G401 (cell line): ENCODE measurements at regions not wholly inside any gene's neighbourhood (a gene's known extent, or its start where the extent isn't known, plus 50 kb on each side); places are given as distances from the start of the nearest gene placed in this dataset.

Experiments
- DNase-seq: peaks from one replicate; pipeline ENCODE4 v3.0.0-alpha.2; 2015; ENCODE audit warnings: low spot score
- in situ Hi-C: cut with HindIII; loops from 2 replicates; pipeline ENCODE4 v1.10.0; 2016; ENCODE audit warnings: low sequenced_read_pairs, mixed read lengths

DNA sequence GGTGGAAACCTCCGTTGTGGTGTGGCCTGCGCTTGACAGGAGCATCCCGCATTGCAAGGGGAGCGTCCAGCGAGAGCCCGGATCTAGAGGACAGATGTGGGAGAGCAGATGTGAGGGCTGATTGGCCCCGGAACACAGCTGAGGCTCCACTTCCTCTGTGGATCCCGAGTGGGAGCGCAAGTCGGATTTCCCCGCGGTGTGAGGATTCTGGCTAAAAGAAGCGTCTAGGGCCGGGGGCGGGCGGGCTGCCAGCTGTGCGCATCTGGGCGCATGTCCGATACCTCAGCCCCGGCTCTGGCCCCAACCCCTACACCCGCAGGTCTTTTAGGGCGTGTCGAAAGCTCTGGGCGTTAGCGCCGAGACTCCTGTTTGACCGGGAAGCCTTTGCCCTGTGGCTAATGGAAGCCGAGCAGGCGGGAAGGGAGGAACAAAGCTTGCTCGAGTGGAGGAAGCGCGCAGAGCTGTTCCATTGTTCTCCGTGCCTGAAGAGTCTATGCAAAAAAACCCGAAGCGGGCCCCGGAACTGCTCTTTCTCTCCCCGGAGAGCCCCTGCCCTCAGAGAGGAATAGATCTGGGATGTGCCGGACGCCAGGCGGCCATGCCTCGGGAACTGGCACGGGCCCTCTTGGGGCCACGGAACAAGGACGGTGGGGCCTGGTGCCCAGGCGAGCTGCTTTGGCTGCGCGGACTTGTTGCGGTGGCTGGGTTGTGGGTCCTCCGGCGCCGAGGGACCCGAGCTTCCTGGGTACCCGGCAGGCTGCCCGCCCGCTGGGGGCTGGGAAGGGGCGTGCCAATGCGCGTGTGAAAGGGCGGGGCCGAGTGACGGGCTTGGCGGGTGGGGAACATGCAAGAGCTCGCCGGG is 111.1 kb downstream of the NAV1 start:
- peak; percentile 37 for DNase-seq
- in situ Hi-C loops, result no loop called here

GRCh38 chr1:201650623-201650933 is 111.7 kb downstream of the NAV1 start:
- in situ Hi-C loops, result no loop called here
- no peak for DNase-seq

GRCh38 chr1:201652181-201652580 is 113.3 kb downstream of the NAV1 start:
- no peak for DNase-seq
- in situ Hi-C loops, result no loop called here

DNA sequence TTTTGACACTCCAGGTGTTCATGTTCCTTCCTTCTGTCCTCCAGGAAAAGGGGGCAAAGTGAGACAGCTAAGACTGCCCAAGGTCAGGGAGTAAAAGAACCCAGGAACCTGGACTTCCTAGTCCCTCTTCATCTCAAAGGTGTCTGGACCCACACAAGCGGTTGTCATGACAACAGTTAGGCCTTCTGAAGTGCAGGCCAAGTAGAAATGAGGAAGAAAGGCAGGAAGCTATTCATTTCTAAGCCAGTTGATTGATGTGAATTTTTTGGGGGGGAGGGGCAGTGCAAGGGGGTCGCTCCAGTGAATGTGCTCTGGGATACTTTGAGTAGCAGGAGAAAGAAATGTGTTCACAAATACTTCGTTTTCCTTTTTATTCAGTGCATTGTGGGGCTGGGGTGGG is 114.3 kb downstream of the NAV1 start:
- in situ Hi-C loops, result no loop called here
- DNase-seq, result no peak

GRCh38 chr1:201653883-201654282 is 115.0 kb downstream of the NAV1 start:
- in situ Hi-C loops, result no loop called here
- DNase-seq, result no peak

DNA sequence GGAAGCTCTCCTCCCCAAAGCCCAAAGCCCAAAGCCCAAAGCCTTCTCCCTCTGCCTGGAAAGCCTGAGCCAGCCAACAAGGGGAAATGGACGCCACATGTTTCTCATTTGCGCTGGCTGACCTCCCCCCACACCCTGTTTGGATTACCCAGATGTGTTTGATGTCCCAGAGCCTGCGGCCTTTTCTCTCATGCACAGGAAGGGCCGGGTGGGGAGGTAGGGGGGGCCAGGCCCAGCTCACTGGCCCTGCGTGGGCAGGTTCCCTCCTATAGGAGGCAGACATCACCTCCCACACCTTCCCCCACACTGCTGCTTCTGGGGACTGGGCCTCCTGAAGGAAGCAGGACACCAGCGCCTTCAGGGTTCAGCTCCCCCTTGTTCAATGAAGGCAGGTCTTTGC is 116.3 kb downstream of the NAV1 start:
- no peak for DNase-seq
- in situ Hi-C loops, result no loop called here

GRCh38 chr1:201655910-201656309 is 117.0 kb downstream of the NAV1 start:
- DNase-seq, result no peak
- in situ Hi-C loops, result no loop called here

GRCh38 chr1:201656311-201657032 is 117.5 kb downstream of the NAV1 start:
- no peak for DNase-seq
- in situ Hi-C loops, result no loop called here

DNA sequence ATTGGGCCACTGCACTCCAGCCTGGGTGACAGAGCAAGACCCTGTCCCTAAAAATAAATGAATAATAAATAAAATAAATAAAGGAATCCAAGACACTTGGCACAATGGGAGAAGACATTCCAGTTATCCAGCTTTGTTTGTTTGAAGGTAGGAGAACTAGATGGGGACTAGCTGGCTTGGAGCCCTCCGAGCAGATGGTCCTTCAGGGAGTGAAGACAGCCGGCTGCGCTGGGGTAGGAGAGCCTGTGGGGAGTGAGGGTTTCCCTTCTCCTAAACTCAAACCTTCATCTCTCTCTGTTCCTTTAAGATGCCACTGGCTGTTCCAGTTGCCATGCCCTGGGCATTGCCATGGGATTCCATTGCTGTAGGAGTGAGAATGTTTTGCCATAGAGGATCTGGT is 120.6 kb downstream of the NAV1 start:
- in situ Hi-C loops, result no loop called here
- peak; percentile 77 for DNase-seq

DNA sequence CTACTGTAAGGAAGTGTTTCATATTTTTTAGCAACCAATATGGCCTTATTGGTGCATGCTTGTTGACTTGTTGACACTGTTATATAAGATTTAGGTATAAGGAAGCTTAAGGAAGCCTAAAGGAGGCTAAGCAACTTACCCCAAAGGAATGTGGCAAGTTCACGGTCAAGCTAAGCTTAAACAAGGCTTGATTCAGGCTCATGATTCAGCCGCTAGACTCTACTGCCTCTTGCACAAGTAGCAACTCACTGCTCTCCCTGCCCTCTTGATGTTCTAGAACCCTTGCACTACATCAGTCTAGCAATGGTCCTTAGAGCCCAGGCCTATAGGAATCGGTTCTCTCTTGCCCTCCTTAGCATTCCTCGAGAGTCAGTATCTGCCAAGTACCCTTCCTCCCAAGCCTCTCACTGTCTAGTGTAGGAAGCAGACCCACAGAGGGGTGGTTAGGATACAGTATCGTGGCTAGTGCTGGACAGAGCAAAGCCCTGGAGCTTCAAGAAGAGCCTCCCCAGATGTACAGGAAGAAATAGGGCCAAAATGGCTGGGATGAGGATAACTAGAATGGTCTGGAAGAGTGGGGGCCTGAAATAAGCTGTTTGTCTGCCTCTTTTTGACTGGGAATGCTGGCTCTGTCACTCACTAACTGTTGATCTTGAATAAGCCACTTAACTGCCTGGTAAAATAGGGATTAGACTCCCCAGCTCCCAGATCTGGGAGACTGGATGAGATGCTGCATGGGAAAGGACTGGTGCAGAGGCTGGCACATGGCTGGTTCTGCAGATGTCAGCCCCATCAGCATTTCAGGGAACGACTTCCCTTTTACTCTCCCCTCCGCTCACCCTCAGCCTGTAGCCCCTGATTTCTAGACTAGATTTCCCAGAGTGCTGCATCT is 122.2 kb downstream of the NAV1 start:
- in situ Hi-C loops, result no loop called here
- no peak for DNase-seq

GRCh38 chr1:201661823-201662359 is 123.0 kb downstream of the NAV1 start:
- in situ Hi-C loops, result no loop called here

GRCh38 chr1:201662646-201663045 is 123.7 kb downstream of the NAV1 start:
- in situ Hi-C loops, result no loop called here
- no peak for DNase-seq

More at GRCh38 chr1:201661823-201662359, 123.0 kb downstream of the NAV1 start:
- DNase-seq, result no peak

DNA sequence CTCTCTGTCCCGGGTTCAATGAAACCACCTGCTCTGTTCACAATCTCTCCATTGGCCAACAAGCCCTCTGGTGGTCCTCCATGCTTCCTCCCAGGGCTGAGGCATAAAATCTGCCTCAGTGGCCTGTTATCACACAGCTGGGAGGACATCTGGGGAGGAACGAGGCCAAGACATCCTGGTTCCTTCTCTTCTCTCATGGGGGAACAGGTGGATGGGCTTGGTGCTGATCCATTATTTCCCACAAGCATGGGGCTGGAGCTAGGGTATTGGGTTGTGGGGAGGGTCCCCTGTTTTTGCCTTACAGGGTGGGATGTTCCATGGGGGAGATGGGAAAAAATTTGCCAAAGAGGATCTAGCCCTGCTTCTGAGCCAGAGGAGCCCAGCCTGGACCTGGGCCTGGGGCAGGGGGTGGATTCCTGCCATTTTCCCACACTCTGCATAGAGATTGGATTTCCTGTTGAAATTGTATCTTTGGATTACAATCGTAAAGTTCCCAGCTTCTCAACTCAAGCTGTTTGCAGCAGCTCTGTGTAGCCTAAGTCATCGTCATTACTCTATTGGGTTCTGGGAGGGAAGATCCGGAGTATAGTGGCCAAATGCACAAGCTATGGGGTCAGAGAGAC is 124.7 kb downstream of the NAV1 start:
- in situ Hi-C loops, result no loop called here

GRCh38 chr1:201665036-201665435 is 126.1 kb downstream of the NAV1 start:
- in situ Hi-C loops, result no loop called here
- peak; percentile 22 for DNase-seq

More for the DNA sequence above, 124.7 kb downstream of the NAV1 start:
- DNase-seq, result no peak

DNA sequence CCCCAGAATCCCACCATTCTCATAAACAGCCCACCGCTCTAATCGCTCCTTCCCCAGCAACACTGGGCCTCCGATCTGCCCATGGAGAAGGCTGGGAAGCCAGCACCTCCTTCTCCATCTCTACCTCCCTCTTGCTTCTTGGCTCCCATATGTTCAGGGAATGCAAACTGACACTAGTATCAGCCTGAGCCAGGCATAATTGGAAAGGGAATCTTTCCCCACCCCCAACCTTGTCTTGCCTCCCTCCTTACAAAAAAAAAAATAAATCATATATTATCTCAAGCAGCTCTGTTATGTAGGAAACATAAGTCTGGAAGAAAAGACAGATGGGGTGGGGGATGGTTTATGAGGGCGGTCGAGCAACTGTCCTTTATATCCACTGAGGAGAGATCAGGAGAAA is 127.2 kb downstream of the NAV1 start:
- in situ Hi-C loops, result no loop called here
- DNase-seq, result no peak

DNA sequence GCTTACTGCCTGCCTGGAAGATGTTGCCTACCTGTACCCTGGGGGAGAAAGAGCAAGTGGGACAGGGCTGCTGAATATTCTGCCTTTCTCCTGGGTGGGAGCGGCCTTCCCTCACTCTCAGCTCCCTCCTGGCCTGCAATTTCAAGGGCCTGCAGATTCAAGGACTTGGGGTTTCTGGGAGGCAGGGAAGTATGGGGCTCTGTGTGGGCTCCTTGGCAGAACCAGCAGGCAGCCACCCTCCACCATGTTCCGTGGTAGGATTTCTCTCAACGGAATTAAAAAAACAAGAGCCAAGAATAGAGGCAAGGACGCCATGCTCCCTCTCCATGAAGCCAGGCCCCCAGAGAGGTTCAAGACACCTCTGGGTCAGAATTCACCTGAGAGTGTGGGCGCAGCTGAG is 127.7 kb downstream of the NAV1 start:
- no peak for DNase-seq
- in situ Hi-C loops, result no loop called here

- in situ Hi-C loops, result no loop called here
These were observed 128.6 kb downstream of the NAV1 start for GRCh38 chr1:201667479-201667878.

GRCh38 chr1:201670517-201670916 is 131.6 kb downstream of the NAV1 start:
- in situ Hi-C loops, result no loop called here

More at GRCh38 chr1:201667479-201667878, 128.6 kb downstream of the NAV1 start:
- DNase-seq, result no peak

DNA sequence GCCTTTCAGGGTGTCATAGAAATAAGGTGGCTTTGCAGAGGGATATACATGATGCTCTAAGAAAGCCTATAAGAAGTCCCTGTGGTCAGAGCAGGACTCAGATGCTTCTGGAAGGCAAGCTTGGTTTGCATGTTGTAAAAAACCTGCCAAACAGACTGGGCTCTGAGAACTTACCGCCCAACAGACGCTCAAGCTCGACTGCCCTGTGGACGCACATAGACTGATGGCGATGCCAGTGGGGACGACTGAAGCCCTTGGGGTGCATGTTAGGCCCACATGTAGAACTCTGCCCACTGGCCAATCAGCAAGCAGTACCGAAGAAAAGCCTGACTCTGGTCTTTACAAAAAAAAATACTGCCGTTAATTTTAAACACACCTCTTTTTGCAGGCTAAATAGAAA is 133.8 kb downstream of the NAV1 start:
- no peak for DNase-seq
- in situ Hi-C loops, result no loop called here

More at GRCh38 chr1:201670517-201670916, 131.6 kb downstream of the NAV1 start:
- DNase-seq, result no peak
